ENCODE measurements at regions not wholly inside any gene's neighbourhood (a gene's known extent, or its start where the extent isn't known, plus 50 kb on each side); places are given as distances from the start of the nearest gene placed in this dataset.

- no peak for TF ChIP-seq CTCF (IDR thresholded peaks at IDR 0.05; ENCODE audit: low read depth, low read length, missing control alignments)
Measured at GRCh38 chr2:49262801-49263560, 108.7 kb upstream of the FSHR start.

GRCh38 chr2:49261781-49262180 is 107.5 kb upstream of the FSHR start:
- TF ChIP-seq CTCF (IDR thresholded peaks at IDR 0.05; ENCODE audit: low read depth, low read length, missing control alignments): no peak
- H3K4me3 ChIP-seq (ENCODE audit: low read depth, low read length): no peak overlapping the region
- no peak for DNase-seq (ENCODE audit: low read depth)

More at GRCh38 chr2:49262801-49263560, 108.7 kb upstream of the FSHR start:
- DNase-seq (ENCODE audit: low read depth): no peak
- H3K4me3 ChIP-seq (ENCODE audit: low read depth, low read length): no peak overlapping the region

GRCh38 chr2:49260979-49261538 is 106.7 kb upstream of the FSHR start:
- DNase-seq (ENCODE audit: low read depth): no peak
- no peak for TF ChIP-seq CTCF (IDR thresholded peaks at IDR 0.05; ENCODE audit: low read depth, low read length, missing control alignments)

GRCh38 chr2:49259926-49260325 is 105.6 kb upstream of the FSHR start:
- TF ChIP-seq CTCF (IDR thresholded peaks at IDR 0.05; ENCODE audit: low read depth, low read length, missing control alignments): no peak
- no peak overlapping the region for H3K4me3 ChIP-seq (ENCODE audit: low read depth, low read length)
- DNase-seq (ENCODE audit: low read depth): no peak

More at GRCh38 chr2:49260979-49261538, 106.7 kb upstream of the FSHR start:
- no peak overlapping the region for H3K4me3 ChIP-seq (ENCODE audit: low read depth, low read length)

- no peak for TF ChIP-seq CTCF (IDR thresholded peaks at IDR 0.05; ENCODE audit: low read depth, low read length, missing control alignments)
- no peak overlapping the region for H3K4me3 ChIP-seq (ENCODE audit: low read depth, low read length)
- DNase-seq (ENCODE audit: low read depth): no peak
Measured at GRCh38 chr2:49255409-49255971, 101.2 kb upstream of the FSHR start.

GRCh38 chr2:49254401-49254800 is 100.1 kb upstream of the FSHR start:
- TF ChIP-seq CTCF (IDR thresholded peaks at IDR 0.05; ENCODE audit: low read depth, low read length, missing control alignments): no peak
- no peak overlapping the region for H3K4me3 ChIP-seq (ENCODE audit: low read depth, low read length)
- no peak for DNase-seq (ENCODE audit: low read depth)
